ENCODE measurements at regions not wholly inside any gene's neighbourhood (a gene's known extent, or its start where the extent isn't known, plus 50 kb on each side); places are given as distances from the start of the nearest gene placed in this dataset.
"Not testable (repeated sequence)": the region's sequence is repeated elsewhere in the genome, so short reads cannot be mapped to it uniquely, and the experiment has no call there.

DNA sequence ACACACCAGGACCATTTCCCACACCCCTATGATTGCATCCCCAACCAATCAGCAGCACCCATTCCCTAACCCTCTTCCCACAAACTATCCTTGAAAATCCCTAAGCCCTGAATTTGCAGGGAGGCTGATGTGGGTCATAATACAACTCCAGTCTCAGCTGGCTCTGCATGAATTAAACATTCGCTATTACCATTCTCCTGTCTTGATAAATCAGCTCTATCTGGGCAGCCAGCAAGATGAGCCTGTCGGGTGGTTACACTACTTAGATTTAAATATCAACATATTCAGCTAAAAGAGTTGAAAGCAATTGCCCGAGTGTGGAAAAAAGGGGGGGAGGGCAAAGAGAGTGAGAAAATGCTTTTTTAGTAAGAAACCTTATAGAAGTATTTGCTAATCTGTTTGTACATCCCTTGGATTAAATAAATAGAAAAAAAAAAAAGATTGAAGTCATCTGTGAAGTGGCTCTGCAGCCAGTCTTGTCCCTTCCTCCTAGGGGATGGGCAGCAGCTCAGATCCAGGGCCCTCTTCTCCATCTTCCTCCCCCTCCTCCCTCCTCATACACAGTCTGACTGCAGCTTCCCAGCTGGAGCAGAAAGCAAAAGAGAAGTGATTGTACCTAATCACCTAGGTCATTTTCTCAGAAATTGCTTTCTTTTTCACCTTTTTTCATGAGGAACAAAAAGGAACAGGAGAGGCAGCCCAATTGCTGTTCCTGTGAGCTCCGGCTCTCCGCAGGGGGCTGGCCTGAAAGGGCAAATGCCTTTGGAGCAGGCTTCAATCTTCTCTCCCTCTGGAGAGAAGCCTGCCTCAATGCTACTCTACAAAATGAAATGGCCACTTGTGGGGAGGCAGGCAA lies 356.6 kb upstream of the SULF2 start:
- no peak for DNase-seq

DNA sequence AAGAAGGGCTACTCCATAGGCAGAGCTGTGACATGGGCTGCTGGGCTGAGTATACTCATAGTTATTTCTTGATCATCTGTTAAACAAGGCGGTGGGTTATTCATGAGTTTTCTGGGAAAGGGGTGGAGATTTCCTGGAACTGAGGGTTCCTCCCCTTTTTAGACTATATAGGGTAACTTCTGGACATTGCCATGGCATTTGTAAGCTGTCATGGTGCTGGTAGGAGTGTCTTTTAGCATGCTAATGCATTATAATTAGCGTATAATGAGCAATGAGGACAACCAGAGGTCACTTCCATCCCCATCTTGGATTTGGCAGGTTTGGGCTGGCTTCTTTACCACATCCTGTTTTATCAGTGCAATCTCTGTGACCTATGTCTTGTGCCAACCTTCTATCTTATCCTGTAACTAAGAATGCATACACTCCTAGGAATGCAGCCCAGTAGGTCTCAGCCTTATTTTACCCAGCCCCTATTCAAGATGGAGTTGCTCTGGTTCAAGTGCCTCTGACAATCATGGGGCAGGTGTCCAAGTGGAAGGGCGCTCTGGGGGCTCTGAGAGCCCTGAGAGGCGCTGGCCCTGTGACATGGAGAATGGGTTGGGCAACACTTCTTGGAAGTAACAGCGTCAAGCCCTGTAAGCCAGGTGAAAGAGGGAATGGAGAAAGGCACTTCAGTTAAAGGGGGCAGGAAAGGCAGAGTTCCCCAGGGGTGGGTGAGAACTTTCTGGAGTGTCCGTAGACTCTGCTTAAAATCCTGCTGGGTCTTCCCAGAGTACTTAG lies 354.2 kb upstream of the SULF2 start:
- no peak for DNase-seq

DNA sequence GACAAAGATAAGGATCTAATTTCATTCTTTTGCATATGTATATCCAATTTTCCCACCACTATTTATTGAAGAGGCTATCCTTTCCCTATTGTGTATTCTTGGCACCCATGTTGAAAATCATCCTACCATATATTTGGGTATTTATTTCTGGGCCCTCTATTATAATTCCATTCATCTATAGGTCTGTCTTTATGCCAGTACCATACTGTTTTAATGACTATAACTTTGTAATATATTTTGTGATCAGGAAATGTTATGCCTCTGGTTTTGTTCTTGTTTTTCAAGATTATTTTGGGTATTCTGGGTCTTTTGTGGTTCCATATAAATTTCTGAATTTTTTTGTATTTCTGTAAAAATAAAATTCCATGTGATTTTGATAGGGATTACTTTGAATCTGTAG lies 347.6 kb upstream of the SULF2 start:
- DNase-seq = no peak

DNA sequence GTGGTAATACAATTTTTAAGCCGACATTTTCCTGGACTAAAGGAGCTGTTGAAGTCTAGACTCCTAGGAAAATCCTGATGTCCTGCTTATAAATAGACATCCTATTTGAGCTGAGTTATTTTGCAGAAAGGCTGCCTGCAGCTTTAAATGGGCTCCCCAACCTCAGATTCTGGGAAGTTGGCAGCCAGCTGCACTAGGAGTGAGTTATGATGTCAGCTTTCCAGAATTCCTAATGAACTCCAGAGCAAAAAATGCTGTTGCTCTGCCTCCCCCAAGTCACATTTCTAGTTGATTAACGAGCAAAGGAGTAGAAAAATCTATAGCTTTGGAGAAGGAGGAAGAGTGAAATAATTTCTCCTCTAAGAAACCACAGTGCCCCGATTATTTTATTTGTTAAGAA lies 346.3 kb upstream of the SULF2 start:
- DNase-seq = no peak

DNA sequence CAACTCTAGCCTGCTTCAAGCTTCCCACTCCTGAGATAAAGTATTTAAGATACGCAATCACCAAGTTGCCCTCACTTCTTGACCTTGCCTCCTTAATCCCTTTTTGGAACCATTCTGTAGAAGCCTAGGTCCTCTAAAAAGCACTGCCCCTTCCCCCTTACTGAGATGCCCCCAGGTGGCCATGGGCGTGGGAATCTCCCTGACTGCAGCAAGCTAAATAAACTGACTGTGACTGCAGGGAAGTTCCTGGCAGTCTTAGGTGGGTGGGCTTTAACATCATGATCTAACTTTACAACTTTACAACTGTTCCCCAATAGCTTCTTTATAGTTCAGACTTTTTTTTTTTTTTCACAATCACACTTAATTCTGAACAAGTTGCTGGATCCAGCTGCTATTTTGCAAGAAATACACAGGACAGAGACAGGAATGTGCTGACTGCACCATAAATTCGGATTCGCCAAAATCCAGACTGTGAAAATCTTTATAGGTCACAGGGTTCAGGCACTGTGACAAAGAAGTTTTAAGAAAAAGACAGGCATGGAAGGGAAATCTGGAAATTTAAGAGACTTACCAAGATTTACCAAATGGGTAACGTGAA lies 344.2 kb upstream of the SULF2 start:
- no peak for DNase-seq

DNA sequence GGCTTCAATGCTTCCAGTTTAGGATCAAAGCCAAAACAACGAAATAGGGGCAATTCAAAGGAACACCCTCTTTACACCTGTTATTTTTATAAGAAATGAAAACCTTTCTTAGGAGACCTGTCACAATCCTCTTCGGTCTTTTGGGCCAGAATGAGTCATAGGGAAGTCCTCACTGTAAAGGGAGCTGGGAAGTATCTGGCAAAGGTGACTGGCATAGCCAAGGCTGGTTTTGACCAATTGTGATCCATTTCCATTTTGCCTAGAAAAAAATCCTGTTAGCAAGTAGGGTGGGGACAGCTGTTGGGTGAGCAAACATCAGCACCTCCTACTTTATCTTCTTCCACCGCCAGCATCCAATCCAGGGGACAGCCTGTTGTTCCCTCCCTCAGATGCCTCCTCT lies 343.2 kb upstream of the SULF2 start:
- DNase-seq = no peak

DNA sequence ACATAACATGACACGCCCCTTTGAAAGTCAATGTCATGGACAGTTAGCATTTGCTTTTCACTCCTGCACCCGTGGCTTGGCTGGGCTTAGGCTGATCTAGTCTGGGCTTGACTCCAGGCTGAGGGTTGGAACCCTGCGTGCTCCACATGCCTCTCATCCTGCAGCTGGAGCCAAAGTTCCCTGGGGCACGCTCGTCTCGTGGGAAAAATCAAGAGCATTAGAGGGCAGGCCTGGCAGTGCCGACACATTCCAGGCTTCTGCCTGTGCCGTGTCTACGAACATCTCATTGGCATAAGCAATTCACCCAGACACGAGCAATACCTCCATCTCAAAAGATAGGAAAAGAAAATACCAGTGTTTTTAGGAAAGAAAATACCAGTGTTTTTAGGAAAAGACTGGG lies 342.7 kb upstream of the SULF2 start:
- DNase-seq = not testable (repeated sequence)

DNA sequence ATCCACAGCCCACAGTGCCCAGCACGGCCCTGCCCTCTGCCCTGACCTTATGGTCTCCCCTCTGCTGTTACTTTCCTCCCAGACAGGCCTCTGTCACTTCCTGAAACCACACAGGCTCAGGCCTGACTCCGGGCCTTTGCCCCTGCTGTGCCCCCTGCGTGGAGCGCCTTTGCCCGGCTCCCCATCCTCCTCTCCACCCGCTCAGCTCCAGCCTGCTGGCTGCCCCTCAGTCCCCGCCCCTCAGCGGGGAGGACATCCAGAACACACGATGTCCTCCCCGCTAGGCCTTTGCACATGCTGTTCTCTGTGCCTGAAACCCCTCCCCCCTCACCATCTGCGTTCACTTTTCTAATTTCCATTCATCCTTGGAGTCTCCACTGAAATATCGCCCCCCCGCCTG lies 341.9 kb upstream of the SULF2 start:
- DNase-seq = not testable (repeated sequence)

DNA sequence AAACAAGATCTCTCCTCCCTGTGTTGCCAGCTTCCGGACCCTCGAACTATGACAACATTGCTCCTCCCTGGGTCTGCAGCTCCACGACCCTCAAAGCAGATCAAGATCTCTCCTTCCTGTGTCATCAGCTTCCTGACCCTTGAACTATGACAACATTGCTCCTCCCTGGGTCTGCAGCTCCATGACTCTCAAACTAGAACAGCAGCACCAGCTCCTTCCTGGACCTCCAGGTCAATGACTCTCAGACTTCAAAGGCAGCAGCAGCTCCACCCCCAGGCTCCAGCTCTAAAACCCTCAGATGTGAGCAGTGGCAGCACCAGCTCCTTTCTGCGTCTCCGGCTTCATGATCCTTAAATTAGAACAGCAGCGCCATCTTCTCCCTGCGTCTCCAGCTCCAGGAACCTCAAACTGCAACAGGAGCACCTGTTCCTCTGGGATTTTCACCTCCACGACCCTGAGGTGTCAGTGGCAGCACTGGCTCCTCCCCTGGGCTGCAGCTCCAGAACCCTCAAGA lies 341.0 kb upstream of the SULF2 start:
- no peak for DNase-seq

DNA sequence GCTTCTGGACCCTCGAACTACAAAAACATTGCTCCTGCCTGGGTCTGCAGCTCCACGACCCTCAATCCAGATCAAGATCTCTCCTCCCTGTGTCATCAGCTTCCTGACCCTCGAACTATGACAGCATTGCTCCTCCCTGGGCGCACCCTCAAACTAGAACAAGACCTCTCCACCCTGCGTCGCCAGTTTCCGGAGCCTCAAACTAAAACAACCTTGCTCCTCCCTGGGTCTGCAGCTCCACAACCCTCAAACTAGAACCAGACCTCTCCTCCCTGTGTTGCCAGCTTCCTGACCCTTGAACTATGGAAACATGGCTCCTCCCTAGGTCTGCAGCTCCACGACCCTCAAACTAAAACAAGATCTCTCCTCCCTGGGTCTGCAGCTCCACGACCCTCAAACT lies 339.7 kb upstream of the SULF2 start:
- DNase-seq = no peak

DNA sequence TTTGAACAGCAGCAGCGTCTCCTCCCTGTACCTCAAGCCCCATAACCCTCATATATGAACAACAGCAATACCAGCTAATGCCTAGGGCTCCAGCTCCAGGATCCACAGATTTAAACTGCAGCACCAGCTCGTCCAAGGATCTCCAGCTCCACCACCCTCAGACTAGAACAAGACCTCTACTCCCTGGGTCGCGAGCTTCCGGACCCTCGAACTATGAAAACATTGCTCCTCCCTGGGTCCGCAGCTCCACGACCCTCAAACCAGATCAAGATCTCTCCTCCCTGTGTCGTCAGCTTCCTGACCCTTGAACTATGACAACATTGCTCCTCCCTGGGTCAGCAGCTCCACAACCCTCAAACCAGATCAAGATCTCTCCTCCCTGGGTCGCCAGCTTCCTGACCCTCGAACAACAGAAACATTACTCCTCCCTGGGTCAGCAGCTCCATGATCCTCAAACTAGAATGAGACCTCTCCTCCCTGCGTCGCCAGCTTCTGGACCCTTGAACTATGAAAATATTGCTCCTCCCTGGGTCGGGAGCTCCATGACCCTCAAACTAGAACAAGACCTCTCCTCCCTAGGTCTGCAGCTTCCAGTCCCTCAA lies 339.0 kb upstream of the SULF2 start:
- no peak for DNase-seq

DNA sequence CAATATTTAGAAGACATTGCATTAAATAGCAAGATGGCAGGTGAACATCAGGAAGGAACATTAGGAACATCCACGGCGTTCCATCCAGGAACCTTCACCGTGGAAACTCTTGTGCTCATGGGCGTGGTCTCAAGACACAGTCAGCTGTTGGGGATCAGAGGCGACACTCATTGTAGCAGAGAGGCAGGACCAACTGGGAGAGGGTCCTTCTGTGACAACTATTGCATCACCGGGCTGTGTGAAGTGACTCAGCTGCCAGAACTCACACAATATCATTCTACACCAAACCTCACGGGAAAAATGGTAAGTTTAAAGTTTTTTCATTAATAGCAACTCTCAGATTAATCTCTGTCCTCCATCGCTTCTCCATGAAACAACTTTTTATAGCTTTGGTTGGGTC lies 334.8 kb upstream of the SULF2 start:
- DNase-seq = no peak

DNA sequence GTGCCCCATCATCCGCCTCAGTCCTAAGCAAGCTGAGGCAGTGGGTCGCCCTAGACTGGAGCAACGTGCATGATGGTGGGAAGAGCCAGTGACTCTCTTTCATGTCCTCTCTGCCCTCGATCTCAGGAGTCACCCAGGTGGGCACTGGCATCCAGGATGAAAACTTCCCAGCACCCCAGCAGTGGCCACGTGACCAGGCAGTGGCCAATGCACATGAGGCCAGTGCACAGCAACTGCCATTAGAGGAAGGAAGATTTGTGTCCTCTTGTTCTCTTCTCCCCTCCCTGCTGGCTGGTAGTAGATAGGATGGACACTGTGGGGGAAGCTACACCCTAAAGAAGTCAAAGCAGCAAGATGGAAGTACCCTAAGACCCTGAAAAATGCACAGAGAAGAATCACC lies 334.1 kb upstream of the SULF2 start:
- DNase-seq = not testable (repeated sequence)

DNA sequence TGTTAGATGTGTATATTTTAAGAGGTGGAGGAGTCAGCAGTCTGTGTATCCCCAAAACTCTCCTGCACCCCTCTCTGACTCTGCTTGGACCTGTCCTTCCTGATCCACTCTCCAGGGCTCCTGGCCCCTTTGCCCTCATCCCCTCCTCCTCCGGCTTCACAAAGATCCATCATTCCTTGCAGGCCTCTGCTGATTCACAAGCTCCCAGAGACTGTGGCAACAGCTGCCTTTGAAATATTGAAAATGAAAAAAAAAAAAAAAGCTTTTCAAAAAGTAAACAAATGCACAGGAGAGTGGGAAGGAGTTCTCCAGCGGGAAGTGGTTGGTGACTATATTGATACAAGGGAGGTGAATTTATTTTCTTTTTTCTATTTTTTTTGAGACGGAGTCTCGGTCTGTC lies 330.2 kb upstream of the SULF2 start:
- DNase-seq = no peak

DNA sequence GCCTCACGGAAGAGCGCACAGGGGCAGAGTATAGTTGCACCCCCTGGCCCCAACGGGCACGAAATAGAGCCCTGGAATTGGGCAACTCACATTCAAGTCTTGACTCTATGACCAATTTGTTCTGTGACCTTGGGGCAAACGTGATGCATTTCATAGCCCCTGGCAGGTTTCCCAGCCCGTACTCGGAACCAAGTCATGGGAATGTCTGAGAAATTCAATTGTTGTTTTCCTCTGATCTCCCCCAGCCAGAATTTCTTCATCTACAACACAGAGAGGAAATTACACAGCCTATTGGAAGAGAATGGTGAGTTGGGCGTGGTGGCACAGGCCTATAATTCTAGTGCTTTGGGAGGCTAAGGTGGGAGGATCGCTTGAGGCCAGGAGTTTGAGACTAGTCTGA lies 322.3 kb upstream of the SULF2 start:
- DNase-seq = no peak

DNA sequence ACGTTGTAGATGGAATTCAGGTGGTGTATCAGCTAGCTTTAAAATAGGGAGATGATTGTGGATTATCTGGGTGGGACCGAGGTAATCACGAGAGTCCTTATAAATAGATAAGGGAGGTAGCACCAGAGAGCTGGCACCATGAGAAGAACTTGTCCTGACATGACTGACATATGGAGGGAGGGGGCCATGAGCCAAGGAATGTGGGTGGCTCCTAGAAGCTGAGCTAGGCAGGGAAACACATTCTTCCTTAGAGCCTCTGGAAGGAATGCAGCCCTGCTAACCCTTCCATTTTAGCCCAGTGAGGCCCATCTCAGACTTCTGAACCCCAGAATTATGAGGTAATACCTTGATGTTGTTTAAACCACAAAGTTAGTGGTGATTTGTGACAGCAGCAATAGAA lies 321.1 kb upstream of the SULF2 start:
- DNase-seq = no peak

DNA sequence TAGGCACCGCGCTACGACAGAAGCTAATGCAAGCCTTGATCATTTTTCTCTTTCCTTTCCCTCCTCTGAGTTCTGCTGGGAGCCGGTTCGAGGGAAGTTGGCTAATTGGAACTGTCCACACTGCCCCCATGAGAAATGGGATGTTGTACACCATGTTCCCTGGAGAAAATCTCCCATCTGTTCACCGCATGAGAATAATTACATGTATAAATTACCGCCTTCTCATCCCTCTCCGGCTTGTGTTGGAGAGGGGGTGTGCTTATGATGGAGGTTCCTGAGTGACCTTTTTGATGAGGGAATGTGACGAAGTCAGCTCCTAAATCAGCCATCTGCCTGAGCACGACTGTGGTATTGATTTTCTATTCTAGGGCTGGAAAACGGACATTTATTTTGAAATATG lies 320.2 kb upstream of the SULF2 start:
- no peak for DNase-seq

DNA sequence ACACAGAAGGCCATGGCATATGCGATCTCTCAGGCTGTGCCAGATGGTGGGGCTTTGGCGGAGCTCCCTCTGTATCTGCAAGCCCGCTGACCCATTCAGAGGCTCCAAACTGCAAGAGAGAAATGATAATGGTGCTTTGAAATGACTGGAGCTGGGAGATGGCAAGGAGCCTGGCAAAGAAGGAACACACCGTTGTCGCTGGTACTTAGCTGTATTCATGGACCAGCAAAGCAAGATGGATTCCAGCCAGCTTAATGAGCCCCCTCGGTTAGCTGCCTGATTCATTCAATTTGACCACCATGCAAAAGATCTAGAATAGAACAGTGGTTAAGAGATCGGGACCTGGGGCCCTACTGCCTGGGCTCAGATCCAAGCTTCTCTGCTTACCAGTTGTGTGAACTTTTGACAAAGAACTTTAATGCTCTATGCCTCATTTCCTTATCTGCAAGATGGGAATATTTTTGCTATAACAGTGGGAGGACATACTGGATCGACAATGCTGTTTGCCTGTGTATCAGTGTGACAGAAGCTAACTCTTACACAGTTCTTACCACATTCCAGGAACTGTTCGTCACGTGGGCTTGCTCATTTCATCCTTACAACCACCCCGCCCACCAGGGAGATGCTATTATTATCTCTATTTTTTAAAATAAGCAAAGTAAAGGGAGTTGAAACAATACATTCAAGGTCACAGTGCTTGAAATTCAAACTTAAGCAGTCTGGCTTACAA lies 317.8 kb upstream of the SULF2 start:
- no peak for DNase-seq

DNA sequence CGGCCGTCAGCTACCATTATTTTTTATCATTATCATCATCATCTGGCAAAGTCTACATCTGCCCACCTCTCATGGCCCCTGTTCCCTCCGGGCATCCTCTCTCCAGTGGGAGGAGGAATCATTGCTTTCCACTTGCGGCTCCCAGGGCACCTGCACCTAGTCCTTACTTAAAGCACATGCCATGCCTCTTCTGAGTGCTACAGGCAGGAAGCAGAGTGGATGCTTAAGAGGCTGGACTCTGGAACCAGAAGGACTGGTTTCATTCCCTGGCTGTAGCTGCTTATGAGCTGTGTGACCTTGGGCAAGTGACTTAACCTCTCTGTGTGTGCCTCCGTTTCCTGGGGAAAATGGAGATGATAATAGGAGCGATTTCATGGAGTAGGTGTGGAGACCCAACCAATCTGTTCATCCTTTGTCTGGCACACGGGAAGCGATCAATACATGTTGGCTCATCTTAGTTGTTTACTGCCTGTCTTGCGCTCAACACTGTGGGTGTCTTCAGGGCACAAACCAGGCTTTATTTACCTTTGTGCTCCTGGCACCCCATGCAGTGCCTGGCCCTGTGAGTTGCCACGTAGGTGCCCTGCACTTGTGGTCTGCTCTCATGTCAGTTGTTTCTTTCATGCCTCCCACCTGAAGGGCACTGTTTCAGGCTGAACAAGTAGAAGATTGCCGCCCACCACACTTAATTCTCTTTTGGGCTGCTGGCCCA lies 317.0 kb upstream of the SULF2 start:
- DNase-seq = no peak

DNA sequence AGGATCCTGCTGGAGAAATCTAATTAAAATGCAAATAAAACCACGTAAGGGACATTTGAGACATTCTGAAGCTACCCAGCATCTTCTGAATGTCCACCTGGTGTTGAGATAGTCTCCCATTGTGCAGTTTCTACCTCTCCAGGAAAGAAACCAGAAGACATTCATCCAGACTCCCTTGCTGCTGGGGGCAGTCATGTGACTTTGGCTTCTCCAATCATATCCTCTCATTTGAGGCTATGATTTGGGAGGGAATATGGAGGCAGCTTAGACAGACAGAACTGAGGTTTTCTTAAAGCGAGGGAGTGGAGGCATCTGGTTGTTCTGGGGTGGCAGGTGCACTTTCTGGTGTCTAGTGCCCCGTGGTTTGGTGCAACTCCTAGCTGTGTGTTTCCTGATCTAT lies 315.2 kb upstream of the SULF2 start:
- DNase-seq = no peak

DNA sequence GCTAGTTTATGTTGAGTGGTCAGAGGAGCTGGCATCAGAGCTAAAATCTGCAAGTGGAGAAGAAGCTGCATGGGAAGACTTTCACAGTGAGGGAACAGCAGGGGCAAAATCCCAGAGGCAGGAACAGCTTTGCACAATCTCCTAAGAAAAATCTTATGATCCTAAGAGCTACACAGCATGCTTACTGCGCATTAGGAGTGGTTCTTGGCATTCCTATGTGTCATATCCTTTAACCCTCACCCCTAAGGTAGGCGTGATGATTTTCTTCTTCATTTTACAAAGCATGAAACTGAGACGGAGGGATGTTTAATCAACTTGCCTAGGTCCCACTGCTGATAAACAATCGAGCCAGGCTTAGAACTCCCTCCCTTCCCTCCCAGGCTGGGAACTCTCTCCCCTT lies 313.6 kb upstream of the SULF2 start:
- no peak for DNase-seq

DNA sequence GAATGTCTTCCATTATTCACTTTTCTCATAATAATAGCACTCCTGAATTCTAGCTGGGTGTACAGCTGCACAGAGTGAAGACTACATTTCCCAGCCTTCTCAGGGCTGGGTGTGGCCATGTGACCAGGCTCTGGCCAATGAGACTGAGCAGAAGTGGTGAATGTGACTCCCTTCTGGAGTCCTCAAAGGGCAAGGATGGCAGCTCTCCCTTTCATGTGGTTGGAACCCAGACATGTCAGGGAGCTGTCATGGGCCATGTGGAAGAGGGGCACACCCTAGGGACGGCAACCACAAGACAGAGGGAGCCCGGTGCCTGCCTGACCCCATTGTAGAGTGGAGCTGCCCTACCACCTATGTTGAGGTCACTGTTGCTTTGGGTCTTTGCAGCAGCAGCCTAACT lies 312.8 kb upstream of the SULF2 start:
- DNase-seq = no peak
